ENCODE measurements at regions not wholly inside any gene's neighbourhood (a gene's known extent, or its start where the extent isn't known, plus 50 kb on each side); places are given as distances from the start of the nearest gene placed in this dataset.

- H3K27ac ChIP-seq (replicated peaks in 1 of 4): no peak overlapping the region
- TF ChIP-seq POLR2A (IDR thresholded peaks at IDR 0.05; ENCODE audit: low read depth) (no peak), POLR2AphosphoS5 (IDR thresholded peaks at IDR 0.05) (no peak), CTCF (IDR thresholded peaks at IDR 0.05) (no peak), EP300 (IDR thresholded peaks at IDR 0.05) (no peak)
- intact Hi-C loops (cut with DNase I): no loop called here
- WGBS: 95% methylated on average over 2 of the region's 2 CpGs
- DNase-seq (ENCODE audit: extremely low spot score): no peak
- H3K9me3 ChIP-seq: no peaks in the 10 kb centered on the region
- no peaks in the 10 kb centered on the region for H3K27me3 ChIP-seq
- no peak overlapping the region for H3K4me3 ChIP-seq
- H3K36me3 ChIP-seq: no peaks in the 10 kb centered on the region
- H3K4me1 ChIP-seq: no peaks in the 10 kb centered on the region
Measured at GRCh38 chr12:5123921-5124320, 80.2 kb downstream of the KCNA5 start.

- intact Hi-C loops (cut with DNase I): no loop called here
- TF ChIP-seq EP300 (IDR thresholded peaks at IDR 0.05): no peak
Measured at GRCh38 chr12:5124401-5124800, 80.7 kb downstream of the KCNA5 start.

GRCh38 chr12:5134861-5135525 lies 91.3 kb downstream of the KCNA5 start:
- intact Hi-C loops (cut with DNase I): no loop called here
- 64% methylated on average over 5 of the region's 5 CpGs for WGBS
- DNase-seq (ENCODE audit: extremely low spot score): no peak
- no peaks in the 10 kb centered on the region for H3K36me3 ChIP-seq
- H3K4me3 ChIP-seq: no peak overlapping the region
- TF ChIP-seq POLR2AphosphoS5 (IDR thresholded peaks at IDR 0.05) (no peak), CTCF (IDR thresholded peaks at IDR 0.05) (no peak), EP300 (IDR thresholded peaks at IDR 0.05) (no peak), POLR2A (IDR thresholded peaks at IDR 0.05; ENCODE audit: low read depth) (no peak)
- no peaks in the 10 kb centered on the region for H3K9me3 ChIP-seq
- H3K27ac ChIP-seq (replicated peaks in 1 of 4): no peak overlapping the region
- H3K27me3 ChIP-seq: no peaks in the 10 kb centered on the region
- peaks cover 0 to 10% (median 3%) of the 10 kb centered on the region in 4 donors for H3K4me1 ChIP-seq

More at GRCh38 chr12:5124401-5124800, 80.7 kb downstream of the KCNA5 start:
- Histone ChIP-seq H3K36me3 (no peaks in the 10 kb centered on the region), H3K4me1 (no peaks in the 10 kb centered on the region), H3K9me3 (no peaks in the 10 kb centered on the region), H3K27me3 (no peaks in the 10 kb centered on the region), H3K27ac (replicated peaks in 1 of 4) (no peak overlapping the region), H3K4me3 (no peak overlapping the region)
- no peak for DNase-seq (ENCODE audit: extremely low spot score)

GRCh38 chr12:5138256-5138655 lies 94.6 kb downstream of the KCNA5 start:
- Histone ChIP-seq H3K27me3 (no peaks in the 10 kb centered on the region), H3K4me1 (peaks cover 0 to 12% (median 5%) of the 10 kb centered on the region in 4 donors), H3K27ac (replicated peaks in 1 of 4) (no peak overlapping the region), H3K36me3 (no peaks in the 10 kb centered on the region), H3K9me3 (no peaks in the 10 kb centered on the region), H3K4me3 (no peak overlapping the region)
- TF ChIP-seq CTCF (IDR thresholded peaks at IDR 0.05): no peak
- no peak for TF ChIP-seq POLR2AphosphoS5 (IDR thresholded peaks at IDR 0.05)
- TF ChIP-seq EP300 (IDR thresholded peaks at IDR 0.05): no peak
- no peak for TF ChIP-seq POLR2A (IDR thresholded peaks at IDR 0.05; ENCODE audit: low read depth)
- intact Hi-C loops (cut with DNase I): no loop called here
- 69% methylated on average over 7 of the region's 7 CpGs for WGBS
- no peak for DNase-seq (ENCODE audit: extremely low spot score)

GRCh38 chr12:5138845-5139244 lies 95.2 kb downstream of the KCNA5 start:
- no peaks in the 10 kb centered on the region for H3K9me3 ChIP-seq
- no peak for DNase-seq (ENCODE audit: extremely low spot score)
- intact Hi-C loops (cut with DNase I): no loop called here
- H3K27me3 ChIP-seq: no peaks in the 10 kb centered on the region
- H3K36me3 ChIP-seq: no peaks in the 10 kb centered on the region
- H3K4me1 ChIP-seq: peaks cover 0 to 12% (median 5%) of the 10 kb centered on the region in 4 donors
- H3K27ac ChIP-seq (replicated peaks in 1 of 4): no peak overlapping the region
- no peak overlapping the region for H3K4me3 ChIP-seq
- TF ChIP-seq CTCF (IDR thresholded peaks at IDR 0.05) (no peak), POLR2A (IDR thresholded peaks at IDR 0.05; ENCODE audit: low read depth) (no peak), POLR2AphosphoS5 (IDR thresholded peaks at IDR 0.05) (no peak), EP300 (IDR thresholded peaks at IDR 0.05) (no peak)

Data from esophagus muscularis mucosa (tissue), 4 donors.